ENCODE measurements at regions not wholly inside any gene's neighbourhood (a gene's known extent, or its start where the extent isn't known, plus 50 kb on each side); places are given as distances from the start of the nearest gene placed in this dataset.
"Not testable (repeated sequence)": the region's sequence is repeated elsewhere in the genome, so short reads cannot be mapped to it uniquely, and the experiment has no call there.

DNA sequence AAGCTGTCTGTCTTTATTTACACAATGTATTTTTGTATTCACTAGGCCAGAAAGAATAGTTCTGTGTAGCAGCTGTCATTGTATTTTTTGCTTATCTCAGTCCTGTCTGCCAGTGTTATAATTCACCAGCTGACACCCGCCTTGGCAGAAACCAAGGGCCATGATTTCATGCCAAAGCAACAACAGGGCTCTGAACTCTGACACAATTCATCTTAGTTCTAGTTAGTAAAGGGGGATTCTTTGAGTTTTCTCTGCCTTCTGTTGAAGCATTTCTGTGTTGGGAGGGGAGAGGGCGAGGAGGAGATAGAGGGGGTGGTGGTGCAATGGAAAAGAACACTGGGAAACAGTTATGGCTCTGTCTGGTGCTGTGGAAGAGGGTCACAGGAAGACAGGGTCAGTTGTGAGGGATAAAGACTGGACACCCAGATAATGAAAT lies 684.6 kb upstream of the MARCKS start:
- DNase-seq: peak; percentile 94

- DNase-seq: no peak
Measured at GRCh38 chr6:113178349-113178748, 678.8 kb upstream of the MARCKS start.

DNA sequence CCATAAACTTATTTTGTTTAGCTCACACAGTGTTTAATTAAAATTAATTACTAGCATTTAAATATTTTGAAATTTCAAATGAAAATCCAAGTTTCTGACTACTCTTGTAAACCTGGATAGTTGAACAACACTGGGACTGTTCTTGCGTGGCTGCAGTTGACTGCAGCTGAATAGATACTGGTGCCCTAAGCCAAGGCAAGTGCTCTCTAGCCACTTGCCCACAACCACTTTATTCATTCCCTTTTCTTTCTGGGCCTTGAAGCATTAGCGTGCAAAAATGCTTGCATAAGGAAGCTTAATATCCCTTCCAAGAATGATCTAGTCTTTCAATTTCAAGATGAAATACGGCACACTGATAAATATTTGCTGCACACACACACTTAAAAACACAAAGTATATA lies 676.0 kb upstream of the MARCKS start:
- no peak for DNase-seq

DNA sequence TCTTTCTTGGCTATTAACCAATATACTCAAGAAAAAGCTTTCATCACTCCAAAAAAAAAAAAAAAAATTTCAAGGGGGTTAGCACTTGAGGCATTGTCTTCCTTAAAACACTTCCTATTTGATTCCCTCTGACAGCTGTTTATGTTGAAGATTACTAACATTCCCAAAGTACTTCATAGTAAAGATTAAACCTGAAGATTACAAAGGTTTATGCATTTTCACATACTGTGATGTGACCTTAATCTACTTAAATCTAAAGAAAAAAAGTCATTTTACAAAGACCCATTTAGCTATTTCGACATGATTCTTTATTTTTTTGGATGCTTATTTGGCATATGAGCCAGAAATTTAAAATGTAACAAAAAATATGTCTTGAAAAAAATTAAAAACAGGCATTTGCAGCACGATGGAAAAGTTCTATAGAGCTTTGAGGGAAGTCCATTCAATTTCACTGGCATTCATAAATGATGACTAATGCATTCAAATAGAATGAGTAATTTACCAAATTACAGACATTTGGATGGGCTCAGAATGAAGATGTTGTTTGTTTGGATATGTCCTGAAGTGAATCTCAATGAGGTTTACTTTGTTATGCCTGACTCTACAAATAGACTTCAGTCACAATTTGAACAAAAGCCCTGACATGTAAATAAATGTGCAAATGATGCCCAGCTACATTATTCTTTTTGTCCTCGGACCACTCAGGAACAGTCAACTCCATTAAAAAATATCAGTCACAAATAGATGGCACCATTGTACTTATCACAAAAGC lies 674.6 kb upstream of the MARCKS start:
- DNase-seq: no peak

DNA sequence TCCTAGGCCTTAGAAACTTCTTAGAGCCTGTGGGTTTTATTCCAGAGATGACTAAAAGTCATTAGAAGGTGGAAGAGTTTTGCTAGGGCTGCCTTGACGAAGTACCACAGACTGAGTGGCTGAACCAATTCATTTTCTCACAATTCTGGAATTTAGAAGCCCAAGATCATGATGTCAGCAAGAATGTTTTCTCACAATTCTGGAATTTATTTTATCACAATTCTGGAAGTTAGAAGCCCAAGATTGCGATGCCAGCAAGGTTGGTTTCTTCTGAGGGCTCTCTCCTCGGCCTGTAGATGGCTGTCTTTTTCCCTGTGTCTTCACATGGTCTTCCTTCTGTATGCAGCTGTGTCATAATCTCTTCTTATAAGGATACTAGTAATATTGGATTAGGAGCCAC lies 672.9 kb upstream of the MARCKS start:
- DNase-seq: no peak

GRCh38 chr6:113184736-113185135 lies 672.4 kb upstream of the MARCKS start:
- DNase-seq: peak; percentile 38

- DNase-seq: no peak
Measured at GRCh38 chr6:113185299-113185698, 671.8 kb upstream of the MARCKS start.

- DNase-seq: no peak
Measured at GRCh38 chr6:113187661-113188060, 669.5 kb upstream of the MARCKS start.

DNA sequence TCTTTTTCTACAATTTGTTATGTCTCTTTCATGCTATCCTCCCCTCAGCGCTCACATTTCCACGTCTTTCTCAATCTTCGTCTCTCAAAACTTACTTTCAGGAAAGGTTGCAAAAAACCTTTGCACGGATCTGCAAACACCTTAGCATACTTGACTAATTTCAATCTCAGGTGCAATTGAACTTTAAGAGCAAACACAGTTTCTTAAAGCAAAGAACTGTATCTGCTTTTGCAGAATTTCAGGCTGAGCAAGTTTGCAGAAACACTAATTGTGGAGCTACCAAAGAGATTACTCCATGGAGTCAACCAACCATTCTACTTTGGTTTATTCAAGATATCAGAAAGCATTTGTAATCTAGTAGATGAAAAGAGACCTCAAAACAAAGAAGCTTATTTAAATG lies 668.2 kb upstream of the MARCKS start:
- no peak for DNase-seq

DNA sequence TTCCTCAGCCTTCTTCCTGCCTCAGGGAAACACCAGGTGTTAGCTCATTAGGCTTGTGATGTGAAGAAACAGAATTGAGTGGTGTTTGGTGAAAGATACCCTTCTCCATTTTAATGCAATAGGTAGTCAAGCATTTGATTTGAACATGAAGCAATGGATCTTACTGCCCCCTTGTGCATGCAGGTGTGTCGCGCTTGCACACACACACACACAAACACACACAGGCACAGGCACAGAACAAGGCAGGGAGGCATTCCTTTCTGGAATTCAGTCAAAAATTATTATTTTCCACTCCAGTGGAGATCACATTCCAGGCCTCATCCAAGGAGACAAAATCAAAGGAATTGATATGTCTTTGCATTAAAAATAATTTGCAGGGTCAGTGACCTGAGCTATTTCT lies 667.0 kb upstream of the MARCKS start:
- DNase-seq: no peak

GRCh38 chr6:113194090-113194489 lies 663.1 kb upstream of the MARCKS start:
- DNase-seq: no peak

GRCh38 chr6:113202852-113203714 lies 654.1 kb upstream of the MARCKS start:
- DNase-seq: no peak

- DNase-seq: no peak
Measured at GRCh38 chr6:113203715-113204110, 653.4 kb upstream of the MARCKS start.

DNA sequence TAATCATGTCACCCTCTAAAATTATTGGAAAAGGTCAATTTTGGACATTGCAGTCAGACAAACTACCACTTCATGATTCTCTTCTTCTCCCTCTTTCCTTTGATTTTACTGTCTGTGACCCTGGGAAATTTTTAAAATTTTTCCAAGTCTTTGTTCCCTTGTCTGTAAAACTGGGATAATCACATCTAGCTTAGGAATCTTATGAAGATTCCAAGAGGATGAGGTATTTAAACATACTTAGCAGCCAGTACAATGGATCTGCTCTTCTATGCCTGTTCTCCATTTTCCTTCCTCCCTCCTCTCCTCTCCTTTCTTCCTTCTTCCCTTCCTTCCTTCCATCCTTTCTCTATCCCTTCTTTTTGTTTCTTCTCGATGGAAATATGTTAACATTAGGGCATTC lies 651.6 kb upstream of the MARCKS start:
- DNase-seq: no peak

DNA sequence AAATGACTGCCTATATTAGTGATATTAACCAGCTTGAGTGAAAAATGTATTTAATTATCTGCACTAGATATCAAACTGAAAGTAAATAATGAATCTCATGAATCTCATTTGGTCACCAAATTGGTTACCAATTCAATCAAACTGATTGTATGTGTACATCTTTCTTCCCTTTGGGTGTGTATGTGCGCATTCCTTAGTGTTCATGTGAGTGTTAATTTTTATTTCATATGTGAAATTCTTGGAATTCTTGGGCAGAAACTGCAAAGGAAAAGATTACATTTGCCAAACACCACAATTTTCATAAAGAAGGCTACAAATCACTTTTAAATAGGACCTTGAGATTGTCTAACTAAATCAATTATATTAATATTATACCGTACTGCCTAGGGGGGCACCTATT lies 648.4 kb upstream of the MARCKS start:
- DNase-seq: no peak

GRCh38 chr6:113209315-113209714 lies 647.8 kb upstream of the MARCKS start:
- DNase-seq: no peak

DNA sequence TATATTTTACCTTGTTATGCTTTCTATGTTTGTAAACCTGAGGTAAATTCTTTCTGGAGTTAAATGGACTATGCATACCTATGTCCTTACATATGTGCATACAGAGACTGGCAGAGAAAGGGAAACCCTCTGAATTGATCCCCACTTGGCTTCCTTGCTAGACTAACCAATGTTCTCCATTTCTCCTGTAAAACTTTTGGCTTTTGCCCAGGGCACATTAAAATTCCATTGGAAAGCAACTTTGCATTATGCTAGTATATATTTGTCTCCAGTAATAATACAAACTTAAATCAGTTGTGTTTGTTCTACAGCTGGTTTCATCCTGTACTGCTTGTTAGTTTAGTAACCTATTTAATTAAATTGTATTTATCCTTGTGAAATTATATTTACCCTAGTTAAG lies 646.0 kb upstream of the MARCKS start:
- no peak for DNase-seq

- no peak for DNase-seq
Measured at GRCh38 chr6:113219783-113220182, 637.4 kb upstream of the MARCKS start.

- DNase-seq: no peak
Measured at GRCh38 chr6:113220832-113221231, 636.3 kb upstream of the MARCKS start.

GRCh38 chr6:113221850-113222249 lies 635.3 kb upstream of the MARCKS start:
- DNase-seq: no peak

GRCh38 chr6:113246186-113246585 lies 611.0 kb upstream of the MARCKS start:
- no peak for DNase-seq

- DNase-seq: no peak
Measured at GRCh38 chr6:113248532-113248931, 608.6 kb upstream of the MARCKS start.

GRCh38 chr6:113254194-113254593 lies 603.0 kb upstream of the MARCKS start:
- DNase-seq: not testable (repeated sequence)

DNA sequence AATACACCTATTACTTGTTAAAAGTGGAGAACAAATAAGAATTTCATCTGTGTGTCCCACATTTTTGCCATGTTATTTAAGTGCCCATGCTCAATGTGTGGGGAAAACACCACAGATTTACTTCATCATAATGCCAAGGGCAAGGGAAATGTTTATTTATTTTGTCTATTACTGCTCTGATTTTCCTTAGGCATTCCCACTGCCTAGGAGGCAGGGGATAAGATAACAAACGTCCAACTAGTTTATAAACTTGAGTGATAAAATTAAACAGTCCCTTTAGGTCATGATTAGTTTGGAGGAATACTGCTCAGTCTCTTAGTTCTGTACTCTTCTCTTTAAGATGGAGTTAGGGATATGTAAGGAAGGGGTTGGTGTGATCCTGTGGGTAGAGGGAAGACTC lies 598.4 kb upstream of the MARCKS start:
- no peak for DNase-seq
